GM12892 (cell line): ENCODE measurements at regions not wholly inside any gene's neighbourhood (a gene's known extent, or its start where the extent isn't known, plus 50 kb on each side); places are given as distances from the start of the nearest gene placed in this dataset.

Source experiments
- POLR2A ChIP-seq: IDR thresholded peaks from 2 replicates; pipeline ENCODE4 v1.6.1; 2011; ENCODE audit warnings: low read depth, low read length, control low read depth
- POLR2AphosphoS5 ChIP-seq: IDR thresholded peaks from 2 replicates; pipeline ENCODE4 v1.6.1; 2011; ENCODE audit warnings: low read depth, low read length, control low read depth
- TAF1 ChIP-seq: IDR thresholded peaks from 2 replicates; pipeline ENCODE4 v1.6.1; 2011; ENCODE audit warnings: low read depth, mild to moderate bottlenecking, control low read depth, low read length, borderline replicate concordance

DNA sequence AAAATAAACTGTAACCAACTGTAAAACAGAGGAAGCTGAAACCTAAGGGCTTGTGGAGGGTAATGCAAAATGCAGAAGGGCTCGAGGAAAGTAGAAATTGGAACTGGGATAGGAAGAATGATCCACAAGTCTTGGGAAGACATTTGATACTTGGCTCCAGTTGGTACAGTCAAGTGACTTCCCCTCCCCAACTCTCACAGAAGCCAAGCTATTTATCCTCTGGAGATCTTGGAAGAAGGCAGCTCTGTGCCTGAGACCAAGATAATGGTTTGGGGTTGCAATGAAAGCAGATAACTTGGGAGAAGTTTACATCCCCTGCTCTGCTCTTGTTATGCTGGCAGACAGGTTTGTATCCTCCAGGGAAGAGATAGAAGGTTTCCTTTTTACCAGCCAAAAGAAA lies 198.9 kb upstream of the ZC3H12C start:
- TF ChIP-seq TAF1 (no peak), POLR2A (no peak), POLR2AphosphoS5 (no peak)
